H1 (cell line): ENCODE measurements at regions not wholly inside any gene's neighbourhood (a gene's known extent, or its start where the extent isn't known, plus 50 kb on each side); places are given as distances from the start of the nearest gene placed in this dataset.

ENCODE experiments used
- CTCF ChIA-PET: fragments of 300-600 bp; sonication (Branson Sonifier 250); formaldehyde crosslinking; loops from one replicate; lab custom pipeline; 2021; ENCODE audit not compliant: partially characterized antibody; lab: Charles Lee
- POLR2A ChIA-PET: fragments of 300-600 bp; sonication (Branson Sonifier 250); formaldehyde crosslinking; loops from one replicate; lab custom pipeline; 2021; ENCODE audit warnings: inconsistent platforms; ENCODE audit not compliant: partially characterized antibody; lab: Charles Lee
- DNase-seq, 2 experiments: peaks; one replicate each; pipeline versions ENCODE4 v3.0.0 to v3.0.0-alpha.2; 2010 to 2022; ENCODE audit warnings: low spot score in 2 of 2, low read depth in 1 of 2, mixed read lengths in 1 of 2
- FAIRE-seq: peaks from 2 replicates; lab custom pipeline; 2011; peaks lifted over from hg19 to GRCh38; lab: Jason Lieb, UNC
- H2AFZ ChIP-seq: 2 replicates; pipeline ENCODE4 v1.8.1; 2012; ENCODE audit warnings: low read length, inconsistent platforms
- H2AK5ac ChIP-seq: 2 replicates; pipeline ENCODE4 v1.6.1; 2013; ENCODE audit warnings: low read depth, low read length
- H2BK120ac ChIP-seq: replicated peaks from 2 replicates; pipeline ENCODE3; 2013; ENCODE audit warnings: low read depth, low read length, inconsistent platforms
- H2BK12ac ChIP-seq: 2 replicates; pipeline ENCODE4 v1.6.1; 2013; ENCODE audit warnings: low read depth, low read length
- H2BK15ac ChIP-seq: 2 replicates; pipeline ENCODE4 v1.6.1; 2013; ENCODE audit warnings: low read length
- H2BK20ac ChIP-seq: 2 replicates; pipeline ENCODE4 v1.6.1; 2013; ENCODE audit warnings: low read length
- H2BK5ac ChIP-seq: 2 replicates; pipeline ENCODE4 v1.6.1; 2013; ENCODE audit warnings: low read depth, low read length
- H3K14ac ChIP-seq: 2 replicates; pipeline ENCODE4 v1.6.1; 2013; ENCODE audit warnings: inconsistent platforms; ENCODE audit not compliant: insufficient read length
- H3K18ac ChIP-seq: 2 replicates; pipeline ENCODE4 v1.6.1; 2013; ENCODE audit warnings: low read length; ENCODE audit errors: extremely low read depth
- H3K23ac ChIP-seq: 2 replicates; pipeline ENCODE4 v1.6.1; 2013; ENCODE audit warnings: inconsistent platforms; ENCODE audit not compliant: insufficient read length
- H3K23me2 ChIP-seq: 2 replicates; pipeline ENCODE4 v1.6.1; 2013; ENCODE audit warnings: low read depth, low read length
- H3K27ac ChIP-seq: 2 replicates; pipeline ENCODE4 v1.6.1; 2011; ENCODE audit warnings: low read depth, low read length, inconsistent platforms
- H3K27me3 ChIP-seq, 4 experiments: replicated peaks in 1 of 4; 1 replicate in 1 of 4; 2 replicates in 3 of 4; pipeline versions ENCODE4 v1.6.1 to v1.8.1; 2011 to 2013; ENCODE audit warnings: low read length in 3 of 4, mild to moderate bottlenecking in 3 of 4, inconsistent platforms in 2 of 4, mixed read lengths in 2 of 4, moderate library complexity in 1 of 4; ENCODE audit not compliant: control insufficient read depth in 3 of 4, insufficient read depth in 3 of 4; ENCODE audit errors: extremely low read depth in 1 of 4
- H3K36me3 ChIP-seq, 4 experiments: 2 replicates each; pipeline versions ENCODE4 v1.6.1 to v1.8.1; 2011 to 2013; ENCODE audit warnings: mild to moderate bottlenecking in 4 of 4, low read length in 3 of 4, moderate library complexity in 2 of 4, control low read depth in 1 of 4, inconsistent platforms in 1 of 4; ENCODE audit not compliant: insufficient read depth in 4 of 4, control insufficient read depth in 2 of 4
- H3K4ac ChIP-seq: replicated peaks from 2 replicates; pipeline ENCODE3; 2013; ENCODE audit warnings: low read length, low read depth, mixed read lengths, inconsistent platforms; ENCODE audit not compliant: insufficient read length
- H3K4me1 ChIP-seq, 4 experiments: replicated peaks in 1 of 4; 1 replicate in 1 of 4; 2 replicates in 3 of 4; pipeline versions ENCODE4 v1.6.1 to v1.8.1; 2011 to 2013; ENCODE audit warnings: low read length in 3 of 4, inconsistent platforms in 2 of 4, mixed read lengths in 1 of 4; ENCODE audit not compliant: insufficient read depth in 4 of 4, control insufficient read depth in 3 of 4
- H3K4me2 ChIP-seq, 2 experiments: 2 replicates each; pipeline versions ENCODE4 v1.6.1 to v1.8.1; 2011 to 2013; ENCODE audit warnings: low read depth in 2 of 2, low read length in 2 of 2, control low read depth in 1 of 2, inconsistent platforms in 1 of 2, mild to moderate bottlenecking in 1 of 2; ENCODE audit not compliant: insufficient read depth in 1 of 2
- H3K4me3 ChIP-seq, 4 experiments: fragments of 200-600, 300-600 bp in 1 of 4; sonication (generic), shearing (Covaris generic), sonication (Bioruptor Twin) in 1 of 4; 2 replicates each; pipeline versions ENCODE4 v1.5.1 to v1.8.1; 2011 to 2016; ENCODE audit warnings: low read length in 4 of 4, low read depth in 3 of 4, control low read depth in 2 of 4, inconsistent platforms in 2 of 4, mild to moderate bottlenecking in 2 of 4, mixed read lengths in 1 of 4, moderate library complexity in 1 of 4; ENCODE audit not compliant: insufficient read depth in 2 of 4; ENCODE audit errors: extremely low read depth in 1 of 4
- H3K56ac ChIP-seq: replicated peaks from 2 replicates; pipeline ENCODE3; 2013; ENCODE audit warnings: low read depth, mild to moderate bottlenecking, mixed read lengths, low read length, inconsistent platforms; ENCODE audit not compliant: insufficient read length
- H3K79me1 ChIP-seq: 2 replicates; pipeline ENCODE4 v1.6.1; 2013; ENCODE audit warnings: low read depth, low read length, control low read depth
- H3K79me2 ChIP-seq, 2 experiments: 2 replicates each; pipeline versions ENCODE4 v1.6.1 to v1.8.1; 2012 to 2013; ENCODE audit warnings: low read length in 2 of 2, mild to moderate bottlenecking in 2 of 2, inconsistent platforms in 1 of 2; ENCODE audit not compliant: insufficient read depth in 2 of 2, control insufficient read depth in 1 of 2
- H3K9ac ChIP-seq, 4 experiments: replicated peaks in 1 of 4; 1 replicate in 1 of 4; 2 replicates in 3 of 4; pipeline versions ENCODE4 v1.6.1 to v1.8.1; 2011 to 2013; ENCODE audit warnings: low read depth in 3 of 4, low read length in 3 of 4, control low read depth in 2 of 4, mild to moderate bottlenecking in 2 of 4, moderate library complexity in 2 of 4, inconsistent platforms in 1 of 4; ENCODE audit errors: extremely low read depth in 1 of 4
- H3K9me3 ChIP-seq, 2 experiments: 2 replicates each; pipeline versions ENCODE4 v1.6.1 to v1.8.1; 2012 to 2013; ENCODE audit warnings: mild to moderate bottlenecking in 2 of 2, moderate library complexity in 2 of 2, control low read depth in 1 of 2, inconsistent platforms in 1 of 2, low read depth in 1 of 2, low read length in 1 of 2, mixed read lengths in 1 of 2; ENCODE audit not compliant: insufficient read depth in 2 of 2
- H4K20me1 ChIP-seq, 2 experiments: replicated peaks in 1 of 2; 2 replicates each; pipeline versions ENCODE3 to v1.8.1; 2011 to 2013; ENCODE audit warnings: inconsistent platforms in 2 of 2, low read length in 2 of 2, mild to moderate bottlenecking in 1 of 2; ENCODE audit not compliant: insufficient read depth in 2 of 2, control insufficient read depth in 1 of 2
- H4K5ac ChIP-seq: 2 replicates; pipeline ENCODE4 v1.6.1; 2013; ENCODE audit warnings: low read length, low read depth, mixed read lengths, inconsistent platforms; ENCODE audit not compliant: insufficient read length
- H4K8ac ChIP-seq: 2 replicates; pipeline ENCODE4 v1.8.0; 2013; ENCODE audit warnings: mild to moderate bottlenecking, moderate library complexity, low read length, inconsistent platforms; ENCODE audit not compliant: insufficient read depth; ENCODE audit errors: extremely low read depth
- H4K91ac ChIP-seq: replicated peaks from 2 replicates; pipeline ENCODE3; 2013; ENCODE audit warnings: low read length, mixed read lengths, inconsistent platforms; ENCODE audit not compliant: insufficient read length
- SIX5 ChIP-seq: IDR thresholded peaks from 2 replicates; pipeline ENCODE4 v1.6.1; 2011; ENCODE audit warnings: mild to moderate bottlenecking, low read depth, low read length
- SUZ12 ChIP-seq: fragments of 200-600 bp; sonication (generic); IDR thresholded peaks from 2 replicates; pipeline ENCODE4 v1.6.1; 2012; ENCODE audit warnings: mild to moderate bottlenecking, inconsistent platforms, low read length, moderate library complexity, mixed read lengths
- WGBS, 2 experiments: shearing (Covaris generic) in 1 of 2; methylation state at CpG; one replicate each; pipeline versions ENCODE4 v1.1.6 to v1.1.7; 2013 to 2015; ENCODE audit warnings: low lambda C conversion rate in 2 of 2, mixed read lengths in 2 of 2, inconsistent platforms in 1 of 2, low coverage in 1 of 2, missing lambda C conversion rate in 1 of 2; ENCODE audit not compliant: insufficient replicate concordance in 2 of 2, insufficient coverage in 1 of 2, insufficient read length in 1 of 2; ENCODE audit errors: extremely low coverage in 1 of 2, missing lambda C conversion rate in 1 of 2; 5-methylcytosine and 5-hydroxymethylcytosine counted together

DNA sequence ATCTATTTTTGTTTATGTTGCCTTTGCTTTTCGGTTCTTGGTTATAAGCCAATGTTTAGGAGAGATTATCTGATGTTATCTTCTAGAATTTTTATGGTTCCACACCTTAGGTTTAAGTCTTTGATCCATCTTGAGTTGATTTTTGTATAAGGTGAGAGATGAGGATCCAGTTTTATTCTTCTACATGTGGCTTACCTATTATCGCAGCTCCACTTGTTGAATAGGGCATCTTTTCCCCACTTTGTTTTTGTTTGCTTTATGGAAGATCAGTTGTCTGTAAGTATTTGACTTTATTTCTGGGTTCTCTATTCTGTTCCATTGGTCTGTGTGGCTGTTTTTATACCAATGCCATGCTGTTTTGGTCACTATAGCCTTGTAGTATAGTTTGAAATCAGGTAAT is 927.0 kb downstream of the UQCRFS1 start:
- H3K36me3 ChIP-seq = no peaks in the 10 kb centered on the region; a peak in 1 of 8 replicates
- no peak for TF ChIP-seq SUZ12
- no peak for TF ChIP-seq SIX5
- no peak overlapping the region for H3K27ac ChIP-seq
- H3K56ac ChIP-seq = no peak overlapping the region
- no peak overlapping the region for H2BK5ac ChIP-seq
- POLR2A ChIA-PET = no interaction called here
- CTCF ChIA-PET = no interaction called here
- no peak overlapping the region for H3K9ac ChIP-seq
- no peaks in the 10 kb centered on the region for H3K79me1 ChIP-seq
- H3K4me2 ChIP-seq = no peak overlapping the region
- H3K4me1 ChIP-seq = peaks cover 0 to 13% (median 7%) of the 10 kb centered on the region in 4 experiments; a peak in 6 of 7 replicates
- FAIRE-seq (no peak), DNase-seq (no peak)
- H3K18ac ChIP-seq = no peak overlapping the region
- H2BK20ac ChIP-seq = no peak overlapping the region
- H3K79me2 ChIP-seq = no peaks in the 10 kb centered on the region
- H3K27me3 ChIP-seq = no peaks in the 10 kb centered on the region
- 89% methylated on average over 2 of the region's 2 CpGs; no CpG with 5 or more reads in 1 of the 2 experiments for WGBS, 2 experiments
- H3K9me3 ChIP-seq = 0 out of 4 replicates have a peak, but pooled peaks cover 0 to 2% of the 10 kb centered on the region in 2 experiments
- no peak overlapping the region for H2AK5ac ChIP-seq
- no peak overlapping the region for H4K5ac ChIP-seq
- no peak overlapping the region for H4K91ac ChIP-seq
- H4K8ac ChIP-seq = no peak overlapping the region
- no peak overlapping the region for H3K14ac ChIP-seq
- H4K20me1 ChIP-seq = no peaks in the 10 kb centered on the region
- no peak overlapping the region for H2BK12ac ChIP-seq
- H3K23me2 ChIP-seq = peaks cover 14% of the 10 kb centered on the region; the same call in 1 of the 2 replicates
- no peak overlapping the region for H3K23ac ChIP-seq
- H2AFZ ChIP-seq = no peak overlapping the region
- H2BK15ac ChIP-seq = no peak overlapping the region
- H3K4ac ChIP-seq = no peak overlapping the region
- no peak overlapping the region for H3K4me3 ChIP-seq
- no peak overlapping the region for H2BK120ac ChIP-seq
